NCI-H2227 treated with DMSO at 0.1 percent for 48 hours (cell line): ENCODE measurements at regions not wholly inside any gene's neighbourhood (a gene's known extent, or its start where the extent isn't known, plus 50 kb on each side); places are given as distances from the start of the nearest gene placed in this dataset.
"Not testable (repeated sequence)": the region's sequence is repeated elsewhere in the genome, so short reads cannot be mapped to it uniquely, and the experiment has no call there.

Source experiments
- DNase-seq: peaks from one replicate; lab custom pipeline; 2025; lab: John Stamatoyannopoulos, UW

DNA sequence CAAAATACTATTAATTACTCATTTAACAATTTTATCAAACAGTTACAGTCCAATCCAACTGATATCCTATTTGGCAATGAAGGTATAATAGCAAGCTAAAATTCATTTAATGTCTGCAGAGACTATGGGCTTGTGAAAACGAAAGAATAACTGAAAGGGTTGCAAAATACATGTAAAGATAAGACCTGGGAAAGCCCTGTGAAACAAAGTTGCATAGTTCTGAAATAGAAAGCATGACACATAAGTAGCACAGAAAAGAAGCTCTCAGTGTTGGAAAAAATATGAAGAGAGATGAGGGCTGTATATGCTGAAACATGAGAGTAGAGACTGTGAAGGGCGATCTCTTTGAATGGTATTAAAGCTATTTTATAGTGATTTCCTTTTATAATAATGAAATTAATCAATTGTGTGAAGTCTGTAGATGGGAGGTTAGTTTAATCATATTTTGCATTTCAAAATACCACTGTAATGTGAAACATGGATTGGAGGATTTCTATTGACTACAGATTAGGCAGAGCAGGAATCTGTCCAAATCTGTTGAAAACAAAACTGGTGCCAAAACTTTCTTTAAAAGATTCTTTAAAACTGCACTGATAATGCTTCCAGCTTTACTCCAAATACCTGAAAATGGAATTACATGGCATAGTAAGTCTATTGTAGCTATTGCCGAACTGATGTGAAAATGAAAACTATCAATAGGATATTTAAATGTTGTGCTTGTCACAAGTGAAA lies 1518.9 kb upstream of the B3GALT2 start:
- DNase-seq: no peak

DNA sequence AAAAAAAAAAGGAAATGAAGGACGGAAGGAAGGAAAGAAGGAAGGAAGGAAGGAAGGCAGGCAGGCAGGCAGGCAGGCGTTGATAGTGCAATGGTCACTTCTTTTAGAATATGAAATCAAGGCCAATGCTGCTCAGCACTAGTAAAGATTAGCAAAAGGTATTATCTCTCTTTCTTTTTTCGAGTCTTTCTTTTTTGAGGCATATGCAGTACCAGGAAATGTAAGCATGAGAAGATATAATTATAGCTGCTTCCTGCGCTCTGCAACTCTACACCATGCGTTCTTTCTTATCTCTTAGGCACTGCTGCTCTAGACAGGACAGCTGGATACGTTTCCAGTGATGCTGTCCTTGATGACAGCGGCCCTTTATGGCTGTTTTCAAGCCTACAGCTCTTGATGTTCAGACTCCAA lies 1512.5 kb upstream of the B3GALT2 start:
- no peak for DNase-seq

DNA sequence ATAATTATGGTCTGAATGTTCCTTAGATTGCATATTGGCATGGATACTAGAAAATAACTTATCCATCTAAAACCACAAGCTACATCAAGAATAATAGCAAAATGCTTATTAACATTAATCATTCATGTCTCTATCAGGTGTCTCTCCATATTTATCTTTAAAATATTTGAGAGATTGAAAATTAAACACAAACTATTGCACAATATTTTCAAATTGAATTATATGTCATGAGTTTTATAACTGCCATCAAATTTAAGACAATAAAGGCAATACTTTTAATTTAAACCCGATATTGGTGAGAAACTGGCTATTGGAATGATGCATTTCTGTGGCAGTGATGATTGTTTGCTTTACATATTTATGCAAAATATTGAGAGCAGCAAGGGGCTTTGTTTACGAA lies 1506.8 kb upstream of the B3GALT2 start:
- DNase-seq: no peak

DNA sequence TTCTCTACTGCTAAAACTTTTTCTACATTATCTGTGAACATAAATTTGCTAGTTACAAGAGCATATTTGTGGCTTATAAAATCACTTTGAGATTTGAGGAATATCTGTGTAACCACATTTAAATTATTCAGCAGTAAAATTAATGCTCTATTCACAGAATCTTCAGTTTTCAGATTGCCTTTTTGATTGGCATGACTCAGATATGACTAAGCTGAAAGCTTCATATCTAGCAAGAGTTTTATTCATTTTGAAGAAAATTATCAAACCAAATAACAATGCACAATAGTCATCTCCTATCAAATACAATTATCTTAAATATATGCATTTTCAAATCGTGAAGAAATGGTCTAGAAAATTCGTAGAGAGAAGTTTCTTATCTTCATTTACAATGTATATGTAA lies 1498.2 kb upstream of the B3GALT2 start:
- DNase-seq: no peak

DNA sequence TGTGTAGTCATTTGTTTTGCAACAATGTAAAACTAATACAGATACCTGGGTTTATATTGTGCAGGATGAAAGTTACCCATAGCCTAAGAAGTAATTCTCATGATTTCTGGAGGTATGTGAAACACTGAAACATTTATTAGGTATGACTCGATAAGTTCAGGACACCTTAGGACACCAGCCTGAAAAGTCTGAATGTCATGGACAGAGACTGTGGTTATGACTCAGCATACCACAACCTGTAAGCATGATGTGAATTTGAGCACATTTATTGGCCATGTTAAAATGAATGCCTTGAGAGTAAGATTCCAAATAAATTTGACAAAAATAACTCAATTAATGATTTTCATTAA lies 1471.7 kb upstream of the B3GALT2 start:
- no peak for DNase-seq

DNA sequence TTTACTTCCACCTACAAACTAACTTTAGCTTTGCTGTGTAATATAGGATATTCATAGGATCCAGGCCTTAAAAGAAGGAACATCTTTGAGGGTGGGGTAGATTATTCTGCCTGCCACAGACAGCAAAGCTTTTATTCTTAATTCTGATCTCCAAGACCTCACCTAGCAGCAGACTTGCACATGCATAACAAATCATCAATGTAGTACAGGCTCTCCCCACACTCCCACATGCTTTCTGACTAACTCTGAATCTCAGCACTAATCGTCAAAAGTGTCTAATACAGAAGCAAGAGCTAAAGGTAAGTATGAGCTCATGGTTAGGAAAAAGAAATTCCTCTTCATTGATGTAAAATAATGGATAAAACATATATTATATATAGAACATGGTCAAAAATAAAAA lies 1468.5 kb upstream of the B3GALT2 start:
- no peak for DNase-seq

DNA sequence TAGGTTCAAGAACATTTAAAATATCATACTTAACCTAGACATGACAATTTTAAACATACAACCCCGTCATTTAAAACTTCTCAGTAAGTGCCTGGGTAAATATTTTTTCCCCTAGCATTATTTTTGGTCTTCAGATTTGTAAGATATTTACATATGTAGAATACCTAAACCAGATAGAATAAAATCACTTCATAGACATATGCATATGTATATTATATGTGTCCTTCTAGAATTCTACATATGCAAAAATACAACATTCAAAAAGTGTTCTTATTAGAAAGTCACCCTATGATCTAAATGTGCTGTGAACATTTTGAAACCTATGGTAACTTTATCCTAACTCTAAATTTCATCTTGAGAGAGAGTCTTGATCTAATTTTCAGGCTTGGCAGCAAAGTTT lies 1467.0 kb upstream of the B3GALT2 start:
- no peak for DNase-seq

DNA sequence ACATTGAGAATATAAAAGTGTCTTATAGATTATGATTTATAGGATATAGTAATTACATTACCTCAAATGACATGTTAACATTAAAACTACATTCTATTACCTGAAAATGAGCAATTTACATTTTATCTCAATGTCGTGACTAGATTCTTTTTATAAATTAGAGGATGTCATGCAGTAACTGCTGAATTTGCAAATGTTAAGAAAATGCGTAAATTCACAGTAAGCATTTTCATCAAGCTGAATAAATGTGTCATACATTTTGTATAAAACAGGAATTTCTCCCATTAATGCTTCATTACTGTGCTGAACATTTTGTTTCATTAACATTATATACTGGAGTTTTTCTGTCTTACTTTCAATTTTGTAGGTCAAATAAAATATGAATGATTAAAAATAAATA lies 1460.7 kb upstream of the B3GALT2 start:
- no peak for DNase-seq

DNA sequence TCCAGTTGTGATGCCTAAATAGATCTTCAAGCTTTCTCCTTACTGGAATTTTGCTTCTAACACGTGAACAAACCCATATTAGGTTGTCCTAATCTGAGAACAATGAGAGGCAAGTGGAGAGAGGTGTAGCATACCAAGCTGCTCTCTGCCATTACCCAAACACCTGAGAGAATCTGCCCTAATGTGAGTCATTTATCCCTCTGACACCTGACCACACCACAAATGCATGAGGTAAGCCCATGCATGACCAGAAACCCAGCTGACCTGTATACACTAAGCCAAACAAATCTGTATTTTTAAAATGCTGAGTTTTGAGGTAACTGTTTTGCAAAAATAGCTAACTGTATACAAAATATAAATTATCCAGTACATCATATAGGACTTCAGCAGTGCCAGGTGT lies 1458.1 kb upstream of the B3GALT2 start:
- no peak for DNase-seq

DNA sequence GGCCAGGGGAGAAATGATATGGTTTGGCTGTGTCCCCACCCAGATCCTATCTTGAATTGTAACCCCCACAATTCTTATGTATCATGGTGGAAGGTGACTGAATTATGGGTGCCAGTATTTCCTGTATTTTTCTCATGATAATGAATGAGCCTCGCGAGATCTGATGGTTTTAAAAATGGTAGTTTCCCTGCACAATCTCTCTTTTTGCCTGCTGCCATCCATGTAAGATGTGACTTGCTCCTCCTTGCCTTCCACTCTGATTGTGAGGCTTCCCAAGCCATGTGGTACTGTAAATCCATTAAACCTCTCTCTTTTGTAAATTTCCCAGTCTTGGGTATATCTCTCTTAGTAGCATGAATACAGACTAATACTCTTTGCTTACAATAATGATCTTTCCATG lies 1453.9 kb upstream of the B3GALT2 start:
- DNase-seq: no peak

DNA sequence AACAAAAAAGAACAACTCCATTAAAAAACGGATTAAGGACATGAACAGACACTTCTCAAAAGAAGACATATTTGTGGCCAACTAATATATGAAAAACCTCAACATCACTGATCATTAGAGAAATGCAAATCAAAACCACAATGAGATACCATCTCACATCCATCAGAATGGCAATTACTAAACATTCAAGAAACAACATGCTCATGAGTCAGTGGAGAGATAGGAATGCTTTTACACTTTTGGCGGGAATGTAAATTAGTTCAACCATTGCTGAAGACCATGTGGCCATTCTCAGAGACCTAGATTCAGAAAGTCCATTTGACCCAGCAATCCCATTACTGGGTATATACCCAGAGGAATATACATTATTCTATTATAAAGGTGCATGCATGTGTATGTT lies 1442.6 kb upstream of the B3GALT2 start:
- no peak for DNase-seq

DNA sequence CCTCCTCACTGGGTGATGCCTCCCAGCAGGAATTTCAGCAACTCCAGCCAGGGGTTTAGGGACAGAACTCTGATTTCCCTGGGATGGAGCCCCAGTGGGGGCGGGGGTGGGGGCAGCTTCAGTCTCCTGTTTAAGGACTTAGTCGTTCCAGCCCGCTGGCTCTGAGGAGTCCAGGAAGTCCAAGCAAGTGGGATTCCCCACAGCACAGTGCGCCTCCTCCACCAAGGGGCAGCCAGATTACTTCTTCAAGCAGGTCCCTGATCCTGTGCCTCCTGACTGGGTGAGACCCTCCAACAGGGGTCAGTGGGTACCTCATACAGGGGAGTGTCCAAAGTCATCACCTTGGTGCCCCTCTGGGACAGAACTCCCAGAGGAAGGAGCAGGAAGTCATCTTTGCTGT lies 1438.4 kb upstream of the B3GALT2 start:
- DNase-seq: no peak

DNA sequence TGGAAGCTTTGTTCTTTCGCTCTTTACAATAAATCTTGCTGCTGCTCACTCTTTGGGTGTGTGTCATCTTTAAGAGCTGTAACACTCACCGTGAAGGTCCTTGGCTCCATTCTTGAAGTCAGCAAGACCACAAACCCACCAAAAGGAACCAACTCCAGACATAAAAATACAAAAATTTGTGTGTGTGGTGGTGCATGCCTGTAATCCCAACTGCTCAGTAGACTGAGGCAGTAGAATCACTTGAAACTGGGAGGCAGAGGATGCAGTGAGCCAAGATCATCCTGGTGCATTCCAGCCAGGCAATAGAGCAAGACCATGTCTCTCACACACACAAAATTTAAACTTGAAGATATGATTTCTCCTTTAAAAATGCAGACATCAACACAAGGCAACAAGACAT lies 1431.7 kb upstream of the B3GALT2 start:
- no peak for DNase-seq

DNA sequence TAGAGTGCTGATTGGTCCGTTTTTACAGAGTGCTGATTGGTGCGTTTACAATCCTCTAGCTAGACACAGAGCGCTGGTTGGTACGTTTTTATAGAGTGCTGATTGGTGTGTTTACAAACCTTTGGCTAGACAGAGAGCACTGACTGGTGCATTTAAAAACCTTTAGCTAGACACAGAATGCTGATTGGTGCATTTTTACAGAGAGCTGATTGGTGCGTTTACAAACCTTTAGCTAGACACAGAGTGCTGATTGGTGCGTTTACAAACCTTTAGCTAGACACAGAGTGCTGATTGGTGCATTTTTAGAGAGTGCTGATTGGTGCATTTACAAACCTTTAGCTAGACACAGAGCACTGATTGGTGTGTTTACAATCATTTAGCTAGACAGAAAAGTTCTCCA lies 1430.9 kb upstream of the B3GALT2 start:
- not testable (repeated sequence) for DNase-seq

DNA sequence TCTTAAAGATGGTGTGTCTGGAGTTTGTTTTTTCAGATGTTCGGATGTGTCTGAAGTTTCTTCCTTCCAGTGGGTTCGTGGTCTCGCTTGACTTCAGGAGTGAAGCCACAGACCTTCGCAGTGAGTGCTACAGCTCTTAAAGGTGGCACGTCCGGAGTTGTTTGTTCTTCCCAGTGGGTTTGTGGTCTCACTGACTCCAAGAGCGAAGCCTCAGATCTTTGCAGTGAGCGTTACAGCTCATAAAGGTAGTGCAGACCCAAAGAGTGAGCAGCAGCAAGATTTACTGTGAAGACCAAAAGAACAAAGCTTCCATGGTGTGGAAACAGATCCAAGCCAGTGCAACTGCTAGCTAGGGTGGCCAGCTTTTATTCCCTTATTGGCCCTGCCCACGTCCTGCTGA lies 1430.4 kb upstream of the B3GALT2 start:
- DNase-seq: no peak

DNA sequence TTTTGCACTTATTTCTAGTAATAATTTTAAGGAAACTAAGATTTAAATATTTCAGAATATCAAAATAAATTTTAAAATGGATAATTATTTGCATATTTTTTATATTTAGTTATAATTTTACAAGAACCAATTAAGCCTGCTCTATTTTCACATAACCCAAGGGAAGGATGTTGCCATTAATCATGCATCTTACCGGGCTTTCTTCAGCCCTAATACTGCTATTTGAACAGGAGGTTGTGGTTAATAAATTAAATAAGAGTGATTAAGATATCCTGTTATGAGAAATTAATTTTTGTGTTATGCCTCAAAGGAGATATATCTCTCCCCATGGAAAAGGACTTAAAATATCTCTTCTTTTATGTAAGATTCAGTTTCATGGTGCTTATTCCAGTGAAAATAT lies 1415.8 kb upstream of the B3GALT2 start:
- no peak for DNase-seq

DNA sequence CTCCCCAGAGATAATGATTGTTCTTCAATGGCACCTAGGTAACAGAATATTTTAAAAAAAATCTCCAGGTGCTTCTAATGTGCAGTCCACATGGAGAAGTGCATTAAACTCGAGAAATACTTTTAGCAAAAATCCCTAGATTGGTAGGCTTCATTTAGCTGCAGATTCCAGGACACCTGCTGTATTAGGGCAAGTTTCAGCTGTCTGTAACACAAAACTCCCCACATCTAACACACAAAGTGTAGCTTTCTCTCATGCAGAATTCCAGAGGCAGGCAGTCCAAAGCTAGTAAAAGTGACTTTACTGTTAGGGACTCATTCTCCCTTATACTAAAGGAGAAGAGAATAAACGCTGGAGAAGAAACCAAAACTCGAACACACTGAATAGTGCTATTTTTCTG lies 1414.3 kb upstream of the B3GALT2 start:
- no peak for DNase-seq

DNA sequence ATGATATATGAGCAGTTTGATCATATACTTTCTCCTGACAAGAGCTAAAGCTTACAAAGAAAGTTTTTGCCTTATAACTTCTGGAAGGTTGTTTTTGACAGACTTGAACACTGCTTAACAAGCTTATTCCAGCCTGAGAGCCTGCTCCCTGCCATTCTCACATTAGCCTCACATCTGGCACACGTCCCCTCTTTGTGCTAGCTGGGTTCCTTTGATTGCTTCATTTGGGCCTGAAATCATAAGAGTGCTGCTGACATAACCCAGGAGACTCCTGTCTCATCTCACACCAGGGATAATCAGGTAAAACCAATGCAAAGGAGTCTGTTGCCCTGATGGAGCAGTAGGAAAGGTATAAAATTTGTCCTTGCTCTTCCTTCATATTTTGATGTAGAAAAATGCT lies 1411.7 kb upstream of the B3GALT2 start:
- DNase-seq: no peak

DNA sequence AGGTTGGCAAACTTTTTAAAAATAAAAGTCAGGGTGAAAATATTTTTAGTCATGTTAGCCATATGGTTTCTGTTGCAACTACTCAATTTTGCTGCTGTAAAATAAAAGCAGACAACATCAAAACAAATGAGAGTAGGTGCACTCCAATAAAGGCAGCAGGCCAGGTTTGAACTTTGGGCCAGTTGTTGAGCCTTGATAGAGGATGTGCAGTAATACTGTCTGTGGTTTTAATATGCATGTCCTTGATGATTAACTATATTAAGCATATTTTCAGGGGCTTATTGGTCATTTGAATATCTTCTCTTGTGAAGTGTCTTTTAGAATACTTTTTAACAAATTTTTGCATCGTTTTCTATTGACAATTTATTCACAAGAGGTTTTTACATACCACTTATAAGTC lies 1399.9 kb upstream of the B3GALT2 start:
- DNase-seq: no peak

DNA sequence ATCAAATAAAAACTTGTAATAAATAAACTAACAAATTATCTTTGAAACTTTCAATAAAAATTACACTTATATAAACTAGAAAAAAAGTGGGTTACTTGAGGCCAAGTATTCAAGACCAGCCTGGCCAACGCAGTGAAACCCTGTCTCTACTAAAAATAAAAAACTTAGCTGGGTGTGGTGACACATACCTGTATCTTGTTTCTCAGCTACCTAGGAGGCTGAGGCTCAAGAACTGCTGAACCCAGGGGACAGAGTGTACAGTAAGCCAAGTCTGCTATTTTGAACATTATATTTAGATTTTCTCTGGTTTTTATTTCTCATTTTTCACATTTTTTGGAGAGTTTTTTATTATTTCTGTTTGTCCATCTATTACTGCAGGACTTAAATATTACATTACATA lies 1397.6 kb upstream of the B3GALT2 start:
- no peak for DNase-seq

DNA sequence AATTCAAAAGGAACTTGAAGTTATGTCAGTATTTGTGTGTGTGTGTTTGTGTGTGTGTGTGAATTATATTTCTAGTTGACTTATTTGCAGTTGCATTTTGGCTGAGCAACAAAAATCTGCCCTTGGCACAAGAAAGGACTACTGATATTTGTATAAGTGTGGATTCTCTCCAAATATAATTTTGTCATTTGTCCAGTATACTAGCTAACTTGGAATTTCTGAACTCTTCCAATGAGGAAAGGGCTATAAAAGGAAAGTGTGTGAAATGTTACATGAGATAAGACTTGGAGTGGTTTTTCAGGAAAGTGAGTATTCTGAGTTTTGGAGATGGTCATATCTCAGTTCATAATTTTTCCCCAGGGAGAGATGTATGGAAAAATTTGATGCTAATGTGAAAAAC lies 1384.1 kb upstream of the B3GALT2 start:
- DNase-seq: no peak

DNA sequence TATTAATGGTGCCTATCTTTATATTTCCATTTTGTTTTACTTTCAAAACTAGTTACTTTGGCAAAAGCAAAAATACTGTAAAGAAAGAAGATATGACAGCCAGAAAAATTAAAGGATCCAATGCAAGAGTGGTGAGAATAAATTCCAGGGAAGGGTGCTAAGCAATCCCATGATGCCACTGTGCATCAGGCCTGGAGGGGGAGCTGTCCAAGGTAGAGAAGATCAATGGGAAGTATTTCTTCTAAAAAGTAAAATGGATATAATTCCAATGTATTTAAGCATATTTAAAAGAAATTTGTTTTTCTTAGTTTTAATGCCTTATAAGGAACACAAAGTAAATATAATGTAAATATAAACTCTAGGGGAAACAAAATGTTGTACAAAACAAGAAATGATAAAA lies 1382.2 kb upstream of the B3GALT2 start:
- no peak for DNase-seq

DNA sequence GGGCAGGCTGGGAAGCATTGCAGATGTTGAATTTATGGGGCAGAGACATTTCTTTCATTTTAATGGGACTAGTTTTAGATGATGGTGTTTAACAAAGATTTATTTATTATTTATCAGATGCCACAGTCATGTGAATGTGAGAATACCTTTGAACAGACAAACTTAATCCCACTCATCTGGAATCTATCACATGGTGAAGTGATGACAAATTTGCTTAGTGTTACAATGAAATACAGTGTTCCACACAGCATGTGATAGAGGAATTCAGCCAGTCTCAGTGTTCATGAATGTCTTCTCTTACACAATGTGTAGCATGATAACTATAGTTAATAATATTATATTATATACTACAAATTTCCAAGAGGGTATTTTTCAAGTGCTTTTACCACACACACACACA lies 1361.7 kb upstream of the B3GALT2 start:
- DNase-seq: no peak

DNA sequence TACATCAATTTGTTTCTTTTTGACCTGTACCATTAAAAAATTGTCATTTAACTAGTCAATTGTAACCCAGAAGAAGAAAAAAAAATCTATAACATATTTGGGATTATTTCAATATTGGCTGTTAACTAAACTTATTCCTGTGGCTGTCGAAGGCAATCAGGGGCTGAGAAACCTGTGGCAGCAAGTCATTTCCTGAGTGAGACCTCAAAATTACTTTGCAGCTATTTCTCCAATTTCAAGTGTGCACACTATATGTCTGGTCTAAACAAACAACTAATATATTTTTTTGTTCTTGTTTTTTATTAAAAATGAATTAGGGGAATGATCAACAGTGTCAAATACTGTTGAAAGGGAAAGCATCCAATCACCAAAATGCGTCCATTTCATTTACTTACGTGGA lies 1357.6 kb upstream of the B3GALT2 start:
- no peak for DNase-seq

DNA sequence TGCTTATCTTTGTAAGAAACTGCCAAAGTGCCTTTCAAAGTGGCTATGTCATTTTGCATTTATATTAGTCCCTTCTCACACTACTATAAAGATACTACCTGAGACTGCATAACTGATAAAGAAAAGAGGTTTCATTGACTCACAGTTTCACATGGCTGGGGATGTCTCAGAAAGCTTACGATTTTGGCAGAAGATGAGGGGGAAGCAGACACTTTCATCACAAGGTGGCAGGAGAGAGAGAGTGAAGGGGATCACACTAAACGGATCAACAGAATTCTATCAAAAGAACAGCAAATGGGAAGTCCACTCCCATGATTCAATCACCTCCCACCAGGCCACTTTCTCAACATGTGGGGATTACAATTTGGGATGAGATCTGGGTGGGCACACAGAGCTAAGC lies 1352.0 kb upstream of the B3GALT2 start:
- DNase-seq: no peak
